ENCODE measurements at regions not wholly inside any gene's neighbourhood (a gene's known extent, or its start where the extent isn't known, plus 50 kb on each side); places are given as distances from the start of the nearest gene placed in this dataset.

- no peaks in the 10 kb centered on the region for H3K9me1 ChIP-seq (replicated peaks; ENCODE audit: control insufficient read depth, extremely low read depth, insufficient read depth, low read length)
- no peaks in the 10 kb centered on the region for H3K79me2 ChIP-seq (ENCODE audit: control insufficient read depth, insufficient read depth, low read length)
- ChIA-PET POLR2A (no interaction called here), CTCF (interaction anchor here (1.3 kb wide), 1 partner anchor 20 kb away, joined by 4 read pairs; no protein-coding TSS in a partner anchor)
- TF ChIP-seq JUN (IDR thresholded peaks at IDR 0.05; ENCODE audit: borderline replicate concordance, insufficient read depth, insufficient read length, low read depth) (no peak), POLR2AphosphoS5 (IDR thresholded peaks at IDR 0.05; ENCODE audit: insufficient read depth, low read depth, low read length) (no peak), FOS (IDR thresholded peaks at IDR 0.05; ENCODE audit: borderline replicate concordance, insufficient read depth, low read length) (no peak), POLR2A (IDR thresholded peaks at IDR 0.05; ENCODE audit: low read depth, low read length) (no peak), EZH2 (IDR thresholded peaks at IDR 0.05; ENCODE audit: borderline replicate concordance, low read depth, low read length, severe bottlenecking) (no peak), GATA2 (IDR thresholded peaks at IDR 0.05; ENCODE audit: insufficient read depth, insufficient read length, low read depth, low read length) (no peak), MAX (IDR thresholded peaks at IDR 0.05; ENCODE audit: insufficient read depth, insufficient read length) (no peak), MYC (IDR thresholded peaks at IDR 0.05; ENCODE audit: low read depth, low read length) (no peak)
- TF ChIP-seq, protein P1, sequence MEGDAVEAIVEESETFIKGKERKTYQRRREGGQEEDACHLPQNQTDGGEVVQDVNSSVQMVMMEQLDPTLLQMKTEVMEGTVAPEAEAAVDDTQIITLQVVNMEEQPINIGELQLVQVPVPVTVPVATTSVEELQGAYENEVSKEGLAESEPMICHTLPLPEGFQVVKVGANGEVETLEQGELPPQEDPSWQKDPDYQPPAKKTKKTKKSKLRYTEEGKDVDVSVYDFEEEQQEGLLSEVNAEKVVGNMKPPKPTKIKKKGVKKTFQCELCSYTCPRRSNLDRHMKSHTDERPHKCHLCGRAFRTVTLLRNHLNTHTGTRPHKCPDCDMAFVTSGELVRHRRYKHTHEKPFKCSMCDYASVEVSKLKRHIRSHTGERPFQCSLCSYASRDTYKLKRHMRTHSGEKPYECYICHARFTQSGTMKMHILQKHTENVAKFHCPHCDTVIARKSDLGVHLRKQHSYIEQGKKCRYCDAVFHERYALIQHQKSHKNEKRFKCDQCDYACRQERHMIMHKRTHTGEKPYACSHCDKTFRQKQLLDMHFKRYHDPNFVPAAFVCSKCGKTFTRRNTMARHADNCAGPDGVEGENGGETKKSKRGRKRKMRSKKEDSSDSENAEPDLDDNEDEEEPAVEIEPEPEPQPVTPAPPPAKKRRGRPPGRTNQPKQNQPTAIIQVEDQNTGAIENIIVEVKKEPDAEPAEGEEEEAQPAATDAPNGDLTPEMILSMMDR (IDR thresholded peaks at IDR 0.05; ENCODE audit: extremely low read depth in 1 of 2, insufficient read depth in 1 of 2, low read depth in 1 of 2, low read length in 2 of 2), result no peak
- H3K9me3 ChIP-seq (replicated peaks; ENCODE audit: control insufficient read depth, insufficient read depth, low read length), result no peaks in the 10 kb centered on the region
- intact Hi-C loops (cut with micrococcal nuclease) (no loop called here), dilution Hi-C loops (cut with MboI; ENCODE audit: extremely low pct_ligation_motif_present, low sequenced_read_pairs) (no loop called here)
- no peak for FAIRE-seq
- no peak overlapping the region for H2AFZ ChIP-seq (ENCODE audit: low read depth, low read length)
- BruUV-seq (replicated peaks), result no TSS peak
- no peak overlapping the region for H3K4me3 ChIP-seq (replicated peaks in 1 of 3; ENCODE audit: insufficient read depth in 1 of 3, low read depth in 1 of 3, low read length in 3 of 3)
- H4K20me1 ChIP-seq (replicated peaks; ENCODE audit: control insufficient read depth, extremely low read depth, insufficient read depth, low read length), result no peaks in the 10 kb centered on the region
- no peak for DNase-seq (ENCODE audit: low read depth, low spot score)
- no peaks in the 10 kb centered on the region for H3K36me3 ChIP-seq (ENCODE audit: control insufficient read depth in 2 of 2, extremely low read depth in 1 of 2, insufficient read depth in 2 of 2, low read length in 2 of 2)
- H3K27ac ChIP-seq (ENCODE audit: insufficient read depth, low read depth, low read length), result no peak overlapping the region
- no peak overlapping the region for H3K4me2 ChIP-seq (ENCODE audit: insufficient read depth, low read length)
- H3K4me1 ChIP-seq (ENCODE audit: control insufficient read depth, extremely low read depth, insufficient read depth, low read length), result no peaks in the 10 kb centered on the region
- no peak overlapping the region for H3K9ac ChIP-seq (replicated peaks; ENCODE audit: extremely low read depth, insufficient read depth, low read length)
- no peaks in the 10 kb centered on the region for H3K27me3 ChIP-seq (ENCODE audit: control insufficient read depth in 2 of 2, insufficient read depth in 2 of 2, low read length in 2 of 2)
These were observed 84.5 kb upstream of the LRFN2 start for GRCh38 chr6:40671694-40672050.
